HCT116 (cell line): ENCODE measurements at regions not wholly inside any gene's neighbourhood (a gene's known extent, or its start where the extent isn't known, plus 50 kb on each side); places are given as distances from the start of the nearest gene placed in this dataset.

ENCODE experiments used
- TF ChIP-seq, protein P1 (sequence below), 3 experiments: fragments of 200-600 bp in 1 of 3; sonication (generic) in 1 of 3; IDR thresholded peaks in 2 of 3; conservative IDR thresholded peaks in 1 of 3; 2 replicates each; pipeline ENCODE4 v1.5.1; 2012 to 2017; ENCODE audit warnings: low read depth in 2 of 3, low read length in 2 of 3, antibody characterized with exemption in 1 of 3, borderline replicate concordance in 1 of 3, control low read depth in 1 of 3, mild to moderate bottlenecking in 1 of 3, mixed read lengths in 1 of 3, mixed run types in 1 of 3, moderate library complexity in 1 of 3; ENCODE audit not compliant: insufficient read depth in 1 of 3
- TF ChIP-seq, protein P2 (sequence below): IDR thresholded peaks from 2 replicates; pipeline ENCODE4 v1.6.1; 2012; ENCODE audit warnings: low read depth

DNA sequence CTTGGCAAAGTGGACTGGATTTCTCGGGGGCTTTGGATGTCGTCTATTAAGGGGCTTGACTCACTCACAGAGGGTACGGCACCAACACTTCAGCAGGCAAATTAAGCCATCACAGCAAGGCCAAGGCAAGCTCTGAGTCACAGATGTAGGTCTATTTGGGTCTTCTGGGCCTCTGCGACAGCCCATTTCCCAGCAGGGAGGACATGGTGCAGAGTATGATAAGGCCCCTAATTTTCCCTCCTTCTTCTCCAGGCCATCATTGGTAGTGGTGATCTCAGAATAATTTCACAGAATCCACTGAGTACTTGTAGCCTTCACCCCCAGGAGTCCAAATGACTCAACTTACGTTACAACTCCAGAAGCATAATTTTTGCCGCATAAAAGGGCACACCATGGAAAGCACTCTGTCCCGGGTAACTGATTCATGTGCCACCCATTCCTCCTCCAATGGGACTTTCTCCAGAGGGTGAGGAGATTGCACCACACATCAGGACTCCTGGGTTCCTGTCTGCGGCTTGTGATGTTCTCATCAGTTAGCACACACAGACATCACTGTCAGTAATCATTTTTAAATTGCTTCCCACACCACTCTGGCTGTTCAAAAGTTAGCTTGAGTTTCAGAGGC lies 164.9 kb downstream of the TXNL1 start:
- TF ChIP-seq, protein P1, sequence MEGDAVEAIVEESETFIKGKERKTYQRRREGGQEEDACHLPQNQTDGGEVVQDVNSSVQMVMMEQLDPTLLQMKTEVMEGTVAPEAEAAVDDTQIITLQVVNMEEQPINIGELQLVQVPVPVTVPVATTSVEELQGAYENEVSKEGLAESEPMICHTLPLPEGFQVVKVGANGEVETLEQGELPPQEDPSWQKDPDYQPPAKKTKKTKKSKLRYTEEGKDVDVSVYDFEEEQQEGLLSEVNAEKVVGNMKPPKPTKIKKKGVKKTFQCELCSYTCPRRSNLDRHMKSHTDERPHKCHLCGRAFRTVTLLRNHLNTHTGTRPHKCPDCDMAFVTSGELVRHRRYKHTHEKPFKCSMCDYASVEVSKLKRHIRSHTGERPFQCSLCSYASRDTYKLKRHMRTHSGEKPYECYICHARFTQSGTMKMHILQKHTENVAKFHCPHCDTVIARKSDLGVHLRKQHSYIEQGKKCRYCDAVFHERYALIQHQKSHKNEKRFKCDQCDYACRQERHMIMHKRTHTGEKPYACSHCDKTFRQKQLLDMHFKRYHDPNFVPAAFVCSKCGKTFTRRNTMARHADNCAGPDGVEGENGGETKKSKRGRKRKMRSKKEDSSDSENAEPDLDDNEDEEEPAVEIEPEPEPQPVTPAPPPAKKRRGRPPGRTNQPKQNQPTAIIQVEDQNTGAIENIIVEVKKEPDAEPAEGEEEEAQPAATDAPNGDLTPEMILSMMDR (IDR thresholded peaks at IDR 0.05 in 2 of 3, conservative IDR thresholded peaks at IDR 0.05 in 1 of 3; ENCODE audit: borderline replicate concordance in 1 of 3, insufficient read depth in 1 of 3, low read depth in 2 of 3, low read length in 2 of 3): no peak
- TF ChIP-seq, protein P2, sequence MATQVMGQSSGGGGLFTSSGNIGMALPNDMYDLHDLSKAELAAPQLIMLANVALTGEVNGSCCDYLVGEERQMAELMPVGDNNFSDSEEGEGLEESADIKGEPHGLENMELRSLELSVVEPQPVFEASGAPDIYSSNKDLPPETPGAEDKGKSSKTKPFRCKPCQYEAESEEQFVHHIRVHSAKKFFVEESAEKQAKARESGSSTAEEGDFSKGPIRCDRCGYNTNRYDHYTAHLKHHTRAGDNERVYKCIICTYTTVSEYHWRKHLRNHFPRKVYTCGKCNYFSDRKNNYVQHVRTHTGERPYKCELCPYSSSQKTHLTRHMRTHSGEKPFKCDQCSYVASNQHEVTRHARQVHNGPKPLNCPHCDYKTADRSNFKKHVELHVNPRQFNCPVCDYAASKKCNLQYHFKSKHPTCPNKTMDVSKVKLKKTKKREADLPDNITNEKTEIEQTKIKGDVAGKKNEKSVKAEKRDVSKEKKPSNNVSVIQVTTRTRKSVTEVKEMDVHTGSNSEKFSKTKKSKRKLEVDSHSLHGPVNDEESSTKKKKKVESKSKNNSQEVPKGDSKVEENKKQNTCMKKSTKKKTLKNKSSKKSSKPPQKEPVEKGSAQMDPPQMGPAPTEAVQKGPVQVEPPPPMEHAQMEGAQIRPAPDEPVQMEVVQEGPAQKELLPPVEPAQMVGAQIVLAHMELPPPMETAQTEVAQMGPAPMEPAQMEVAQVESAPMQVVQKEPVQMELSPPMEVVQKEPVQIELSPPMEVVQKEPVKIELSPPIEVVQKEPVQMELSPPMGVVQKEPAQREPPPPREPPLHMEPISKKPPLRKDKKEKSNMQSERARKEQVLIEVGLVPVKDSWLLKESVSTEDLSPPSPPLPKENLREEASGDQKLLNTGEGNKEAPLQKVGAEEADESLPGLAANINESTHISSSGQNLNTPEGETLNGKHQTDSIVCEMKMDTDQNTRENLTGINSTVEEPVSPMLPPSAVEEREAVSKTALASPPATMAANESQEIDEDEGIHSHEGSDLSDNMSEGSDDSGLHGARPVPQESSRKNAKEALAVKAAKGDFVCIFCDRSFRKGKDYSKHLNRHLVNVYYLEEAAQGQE: no peak
